IMR-90 (cell line): ENCODE measurements at regions not wholly inside any gene's neighbourhood (a gene's known extent, or its start where the extent isn't known, plus 50 kb on each side); places are given as distances from the start of the nearest gene placed in this dataset.

Experiments
- ATAC-seq: fragments of 200-7000 bp; cut with Tn5 transposase; 2 replicates; pipeline ENCODE4 v1.9.1; 2020; ENCODE audit warnings: low read depth, mild to moderate bottlenecking, moderate library complexity
- BruUV-seq: library from RNA; stranded (reverse); fragments of 400-500 nt; replicated peaks from 2 replicates; lab custom pipeline; 2021; lab: Mats Ljungman, UMichigan
- CTCF ChIA-PET: fragments of 300-600 bp; formaldehyde crosslinking; extraction: SDS; loops from one replicate; lab custom pipeline; 2021; ENCODE audit warnings: antibody characterized with exemption; lab: Yijun Ruan, JAX
- POLR2A ChIA-PET: fragments of 300-600 bp; sonication (Branson Sonifier 250); formaldehyde crosslinking; loops from one replicate; lab custom pipeline; 2022; ENCODE audit warnings: antibody characterized with exemption; ENCODE audit not compliant: unreplicated experiment; lab: Charles Lee
- DNase-seq: peaks from one replicate; pipeline ENCODE4 v3.0.0; 2013
- H2AFZ ChIP-seq: replicated peaks from 2 replicates; pipeline ENCODE3; 2013; ENCODE audit warnings: low read length, mild to moderate bottlenecking; ENCODE audit not compliant: poor library complexity
- H2AK5ac ChIP-seq: 2 replicates; pipeline ENCODE4 v1.6.1; 2013; ENCODE audit warnings: low read depth, low read length, inconsistent platforms
- H2AK9ac ChIP-seq: replicated peaks from 2 replicates; pipeline ENCODE3; 2013; ENCODE audit warnings: mild to moderate bottlenecking, low read depth, low read length, moderate library complexity; ENCODE audit not compliant: poor library complexity
- H2BK120ac ChIP-seq: 2 replicates; pipeline ENCODE4 v1.6.1; 2013; ENCODE audit warnings: low read depth, low read length, inconsistent platforms
- H2BK15ac ChIP-seq: 3 replicates; pipeline ENCODE4 v1.6.1; 2013; ENCODE audit warnings: low read depth, low read length, inconsistent platforms
- H2BK20ac ChIP-seq: 2 replicates; pipeline ENCODE4 v1.6.1; 2013; ENCODE audit warnings: low read depth, mild to moderate bottlenecking, inconsistent platforms, low read length, moderate library complexity
- H2BK5ac ChIP-seq: 2 replicates; pipeline ENCODE4 v1.6.1; 2013; ENCODE audit warnings: mild to moderate bottlenecking, low read depth, low read length, inconsistent platforms; ENCODE audit not compliant: poor library complexity, severe bottlenecking
- H3K14ac ChIP-seq: replicated peaks from 2 replicates; pipeline ENCODE4 v1.6.1; 2013; ENCODE audit warnings: low read depth, low read length, inconsistent platforms
- H3K18ac ChIP-seq: 2 replicates; pipeline ENCODE4 v1.6.1; 2013; ENCODE audit warnings: low read depth, low read length, control low read depth
- H3K23ac ChIP-seq: 2 replicates; pipeline ENCODE4 v1.6.1; 2013; ENCODE audit warnings: low read depth, low read length, inconsistent platforms
- H3K27ac ChIP-seq: 2 replicates; pipeline ENCODE4 v1.5.1; 2013; ENCODE audit warnings: mild to moderate bottlenecking, control low read depth, low read length; ENCODE audit not compliant: insufficient read depth
- H3K27me3 ChIP-seq: 2 replicates; pipeline ENCODE4 v1.6.1; 2013; ENCODE audit warnings: low read length; ENCODE audit not compliant: control insufficient read depth, insufficient read depth
- H3K36me3 ChIP-seq: 2 replicates; pipeline ENCODE4 v1.6.1; 2013; ENCODE audit warnings: low read length, mixed read lengths; ENCODE audit not compliant: control insufficient read depth, insufficient read depth
- H3K4ac ChIP-seq: 2 replicates; pipeline ENCODE4 v1.6.1; 2013; ENCODE audit warnings: low read depth, low read length, inconsistent platforms
- H3K4me1 ChIP-seq: 2 replicates; pipeline ENCODE4 v1.6.1; 2013; ENCODE audit warnings: low read length, mixed read lengths; ENCODE audit not compliant: control insufficient read depth, insufficient read depth
- H3K4me2 ChIP-seq: 2 replicates; pipeline ENCODE4 v1.6.1; 2013; ENCODE audit warnings: low read depth, mild to moderate bottlenecking, control low read depth, low read length, moderate library complexity
- H3K4me3 ChIP-seq: 2 replicates; pipeline ENCODE4 v1.5.1; 2013; ENCODE audit warnings: low read depth, mild to moderate bottlenecking, control low read depth, low read length, moderate library complexity; ENCODE audit not compliant: insufficient read depth
- H3K56ac ChIP-seq: 2 replicates; pipeline ENCODE4 v1.6.1; 2013; ENCODE audit warnings: low read length, inconsistent platforms; ENCODE audit not compliant: insufficient read depth; ENCODE audit errors: extremely low read depth
- H3K79me1 ChIP-seq, 2 experiments: 2 replicates each; pipeline ENCODE4 v1.6.1; 2013; ENCODE audit warnings: low read length in 2 of 2, inconsistent platforms in 1 of 2, low read depth in 1 of 2
- H3K9ac ChIP-seq: 2 replicates; pipeline ENCODE4 v1.6.1; 2013; ENCODE audit warnings: low read depth, low read length, control low read depth
- H3K9me1 ChIP-seq: 2 replicates; pipeline ENCODE4 v1.6.1; 2013; ENCODE audit warnings: low read length, inconsistent platforms; ENCODE audit not compliant: insufficient read depth
- H3K9me3 ChIP-seq: 2 replicates; pipeline ENCODE4 v1.6.1; 2013; ENCODE audit warnings: low read length; ENCODE audit not compliant: control insufficient read depth, insufficient read depth
- H4K20me1 ChIP-seq: 2 replicates; pipeline ENCODE4 v1.6.1; 2013; ENCODE audit warnings: low read length, inconsistent platforms; ENCODE audit not compliant: insufficient read depth
- H4K5ac ChIP-seq: 2 replicates; pipeline ENCODE4 v1.6.1; 2013; ENCODE audit warnings: mild to moderate bottlenecking, low read depth, low read length, control low read depth
- H4K8ac ChIP-seq, 2 experiments: 2 replicates each; pipeline ENCODE4 v1.6.1; 2013; ENCODE audit warnings: low read depth in 2 of 2, low read length in 2 of 2, control low read depth in 1 of 2, inconsistent platforms in 1 of 2
- H4K91ac ChIP-seq: 2 replicates; pipeline ENCODE4 v1.6.1; 2013; ENCODE audit warnings: low read depth, low read length, inconsistent platforms; ENCODE audit not compliant: insufficient read depth
- BHLHE40 ChIP-seq: fragments of 150-350 bp; IDR thresholded peaks from 2 replicates; pipeline ENCODE4 v1.6.1; 2016; ENCODE audit warnings: mild to moderate bottlenecking, low read depth, low read length
- CEBPB ChIP-seq: IDR thresholded peaks from 2 replicates; pipeline ENCODE4 v1.6.1; 2012; ENCODE audit warnings: low read depth, low read length, improper control_type of control experiment
- CHD1 ChIP-seq: IDR thresholded peaks from 2 replicates; pipeline ENCODE4 v1.6.1; 2012; ENCODE audit warnings: low read depth, low read length, improper control_type of control experiment
- CTCF ChIP-seq: conservative IDR thresholded peaks from 2 replicates; pipeline ENCODE4 v1.5.1; 2012; ENCODE audit warnings: mild to moderate bottlenecking, low read depth, low read length, improper control_type of control experiment
- ELK1 ChIP-seq: fragments of 150-350 bp; IDR thresholded peaks from 2 replicates; pipeline ENCODE4 v1.6.1; 2016; ENCODE audit warnings: low read depth, mild to moderate bottlenecking, low read length, moderate library complexity, borderline replicate concordance
- FOS ChIP-seq: fragments of 150-350 bp; IDR thresholded peaks from 2 replicates; pipeline ENCODE4 v1.6.1; 2016; ENCODE audit warnings: low read depth, low read length
- MAFK ChIP-seq: IDR thresholded peaks from 2 replicates; pipeline ENCODE4 v1.6.1; 2012; ENCODE audit warnings: low read depth, low read length, improper control_type of control experiment
- MAZ ChIP-seq: IDR thresholded peaks from 2 replicates; pipeline ENCODE4 v1.6.1; 2012; ENCODE audit warnings: low read depth, mild to moderate bottlenecking, low read length, improper control_type of control experiment, moderate library complexity, borderline replicate concordance
- MXI1 ChIP-seq: IDR thresholded peaks from 2 replicates; pipeline ENCODE4 v1.6.1; 2012; ENCODE audit warnings: low read depth, mild to moderate bottlenecking, low read length, moderate library complexity, borderline replicate concordance
- NFE2L2 ChIP-seq: fragments of 150-350 bp; IDR thresholded peaks from 2 replicates; pipeline ENCODE4 v1.6.1; 2016; ENCODE audit warnings: low read depth, mild to moderate bottlenecking, low read length
- POLR2A ChIP-seq: IDR thresholded peaks from 2 replicates; pipeline ENCODE4 v1.6.1; 2012; ENCODE audit warnings: mild to moderate bottlenecking, low read depth, low read length
- RAD21 ChIP-seq: IDR thresholded peaks from 2 replicates; pipeline ENCODE4 v1.6.1; 2012; ENCODE audit warnings: low read length, improper control_type of control experiment
- RCOR1 ChIP-seq: IDR thresholded peaks from 2 replicates; pipeline ENCODE4 v1.6.1; 2012; ENCODE audit warnings: mild to moderate bottlenecking, low read length, improper control_type of control experiment; ENCODE audit not compliant: insufficient replicate concordance
- RFX5 ChIP-seq: IDR thresholded peaks from 2 replicates; pipeline ENCODE4 v1.8.0; 2012; ENCODE audit warnings: low read depth, mild to moderate bottlenecking, low read length, moderate library complexity
- SMC3 ChIP-seq: fragments of 150-350 bp; IDR thresholded peaks from 2 replicates; pipeline ENCODE4 v1.6.1; 2016; ENCODE audit warnings: low read depth, mild to moderate bottlenecking, antibody characterized with exemption, low read length, moderate library complexity
- USF2 ChIP-seq: fragments of 150-350 bp; IDR thresholded peaks from 2 replicates; pipeline ENCODE4 v1.6.1; 2017; ENCODE audit warnings: mild to moderate bottlenecking, antibody characterized with exemption, low read length, low read depth
- WGBS, 2 experiments: methylation state at CpG; one replicate each; pipeline versions ENCODE4 v1.1.5 to v1.1.7; 2013; ENCODE audit warnings: missing lambda C conversion rate in 2 of 2; ENCODE audit not compliant: insufficient read length in 1 of 2; ENCODE audit errors: extremely low coverage in 2 of 2; 5-methylcytosine and 5-hydroxymethylcytosine counted together
- dilution Hi-C: fragments of 300-500 bp; cut with HindIII; formaldehyde crosslinking; loops from one replicate; pipeline ENCODE4 v1.14.3; 2018; ENCODE audit warnings: low sequenced_read_pairs; ENCODE audit not compliant: unreplicated experiment
- in situ Hi-C: fragments of 300-500 bp; cut with MboI; formaldehyde crosslinking; loops from 3 replicates; pipeline ENCODE4 v1.14.3; 2019; ENCODE audit warnings: low sequenced_read_pairs, inconsistent platforms, mixed read lengths
- intact Hi-C: fragments of 100-400 bp; cut with micrococcal nuclease; formaldehyde crosslinking; loops from 2 replicates; pipeline ENCODE4 v1.10.0; 2022

GRCh38 chr11:110832539-110832938, 120.3 kb upstream of the ARHGAP20 start:
- no TSS peak for BruUV-seq
- dilution Hi-C loops = no loop called here
- Histone ChIP-seq H3K27ac (peak overlapping the region; percentile 81), H3K4me2 (peak overlapping the region; percentile 82), H2BK120ac (peak overlapping the region; percentile 95), H3K23ac (peak overlapping the region; percentile 69; the same call in 1 of the 2 replicates), H4K8ac (peak overlapping the region; percentile 65 to 86), H4K91ac (peak overlapping the region; percentile 83), H3K9ac (peak overlapping the region; percentile 61; the same call in 1 of the 2 replicates), H3K56ac (peak overlapping the region; percentile 77; the same call in 1 of the 2 replicates), H2AK5ac (peak overlapping the region; percentile 97), H3K18ac (peak overlapping the region; percentile 98), H2AK9ac (peak overlapping the region; percentile 86), H3K14ac (peak overlapping the region; percentile 86), H2BK5ac (peak overlapping the region; percentile 96), H3K9me3 (no peaks in the 10 kb centered on the region), H2BK20ac (peak overlapping the region; percentile 99), H3K4me1 (peaks cover 5% of the 10 kb centered on the region; the same call in 1 of the 2 replicates), H3K27me3 (no peaks in the 10 kb centered on the region), H4K5ac (peak overlapping the region; percentile 42), H3K4ac (peak overlapping the region; percentile 92), H3K36me3 (no peaks in the 10 kb centered on the region), H2BK15ac (peak overlapping the region; percentile 92), H2AFZ (peak overlapping the region; percentile 71), H3K79me1 (no peaks in the 10 kb centered on the region), H4K20me1 (no peaks in the 10 kb centered on the region), H3K9me1 (peaks cover 18% of the 10 kb centered on the region), H3K4me3 (no peak overlapping the region)
- peak; percentile 33 for ATAC-seq
- no peak for DNase-seq
- no peak for TF ChIP-seq CHD1
- TF ChIP-seq RCOR1 = no peak
- no peak for TF ChIP-seq POLR2A
- no peak for TF ChIP-seq MXI1
- TF ChIP-seq RAD21 = no peak
- TF ChIP-seq MAZ = no peak
- TF ChIP-seq NFE2L2 = no peak
- TF ChIP-seq MAFK = no peak
- TF ChIP-seq FOS = no peak
- TF ChIP-seq CTCF = no peak
- TF ChIP-seq CEBPB = no peak
- TF ChIP-seq BHLHE40 = no peak
- no peak for TF ChIP-seq RFX5
- no peak for TF ChIP-seq SMC3
- no peak for TF ChIP-seq USF2
- TF ChIP-seq ELK1 = no peak
- no CpG with 5 or more reads among the region's 2 CpGs for WGBS, 2 experiments
- intact Hi-C loops = no loop called here
- ChIA-PET POLR2A (no interaction called here), CTCF (interaction anchor here (0.6 kb wide), 1 partner anchor 596 kb away, joined by 3 read pairs; no protein-coding TSS in a partner anchor)
- in situ Hi-C loops = no loop called here
